ENCODE measurements at regions not wholly inside any gene's neighbourhood (a gene's known extent, or its start where the extent isn't known, plus 50 kb on each side); places are given as distances from the start of the nearest gene placed in this dataset.

- DNase-seq, result no peak
- Mint-ChIP-seq H3K9me3 (ENCODE audit: unreplicated experiment) (no peaks in the 10 kb centered on the region), H3K4me1 (ENCODE audit: low read depth, unreplicated experiment) (peaks cover 19% of the 10 kb centered on the region), H3K36me3 (ENCODE audit: unreplicated experiment) (no peaks in the 10 kb centered on the region), H3K27me3 (ENCODE audit: unreplicated experiment) (no peaks in the 10 kb centered on the region), H3K27ac (ENCODE audit: unreplicated experiment) (no peak overlapping the region), H3K4me3 (ENCODE audit: unreplicated experiment) (no peak overlapping the region)
- no peak for TF ChIP-seq CTCF (IDR thresholded peaks at IDR 0.05; ENCODE audit: partially characterized antibody, unreplicated experiment)
Measured at GRCh38 chr17:72049914-72050313, 70.9 kb upstream of the SOX9 start.

DNA sequence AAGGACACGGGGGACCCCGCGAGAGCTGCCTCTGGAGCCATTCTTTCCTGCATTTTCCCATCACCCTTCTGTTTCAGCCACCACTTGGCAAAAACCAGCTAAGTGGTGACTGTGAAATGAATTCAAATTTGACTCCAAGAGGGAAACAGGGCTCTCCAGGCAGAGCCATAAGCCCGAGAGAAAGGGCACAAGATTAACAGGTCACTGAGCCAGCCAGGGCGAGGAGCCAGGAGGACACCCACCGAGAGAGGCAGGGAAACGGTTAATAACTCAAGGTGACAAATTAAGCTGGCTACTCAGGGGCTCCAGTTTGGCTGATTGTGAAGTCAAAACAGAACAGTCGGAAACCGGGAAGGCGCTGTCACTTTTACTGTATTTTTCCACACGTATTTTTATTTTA lies 67.8 kb upstream of the SOX9 start:
- DNase-seq, result no peak
- H3K27ac Mint-ChIP-seq (ENCODE audit: unreplicated experiment), result no peak overlapping the region
- peaks cover 12% of the 10 kb centered on the region for H3K4me1 Mint-ChIP-seq (ENCODE audit: low read depth, unreplicated experiment)
- H3K36me3 Mint-ChIP-seq (ENCODE audit: unreplicated experiment), result no peaks in the 10 kb centered on the region
- no peak for TF ChIP-seq CTCF (IDR thresholded peaks at IDR 0.05; ENCODE audit: partially characterized antibody, unreplicated experiment)
- no peaks in the 10 kb centered on the region for H3K27me3 Mint-ChIP-seq (ENCODE audit: unreplicated experiment)
- no peak overlapping the region for H3K4me3 Mint-ChIP-seq (ENCODE audit: unreplicated experiment)
- H3K9me3 Mint-ChIP-seq (ENCODE audit: unreplicated experiment), result no peaks in the 10 kb centered on the region

DNA sequence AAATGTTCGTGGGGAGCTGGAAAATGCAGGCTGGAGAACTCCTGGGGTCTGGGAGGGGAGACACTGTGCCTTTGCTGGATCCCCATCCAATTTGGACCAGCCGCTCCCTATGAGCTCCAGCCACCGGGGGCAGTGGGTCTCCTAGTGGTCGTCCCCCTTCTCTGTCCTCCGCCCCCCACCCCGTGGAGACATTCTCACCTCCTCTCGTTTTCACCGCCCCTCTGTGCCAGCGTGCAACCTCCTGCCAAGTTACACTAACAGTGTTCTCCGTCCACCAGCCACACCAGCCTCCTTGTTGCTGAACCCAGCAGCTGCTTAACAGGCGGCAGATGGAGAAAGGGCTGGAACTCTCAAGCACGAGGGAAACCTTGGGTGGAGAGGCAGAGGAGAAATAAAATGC lies 67.4 kb upstream of the SOX9 start:
- peak; percentile 45 for DNase-seq
- Mint-ChIP-seq H3K4me3 (ENCODE audit: unreplicated experiment) (peak overlapping the region; percentile 61), H3K36me3 (ENCODE audit: unreplicated experiment) (no peaks in the 10 kb centered on the region), H3K4me1 (ENCODE audit: low read depth, unreplicated experiment) (peaks cover 12% of the 10 kb centered on the region), H3K27ac (ENCODE audit: unreplicated experiment) (peak overlapping the region; percentile 52), H3K9me3 (ENCODE audit: unreplicated experiment) (no peaks in the 10 kb centered on the region), H3K27me3 (ENCODE audit: unreplicated experiment) (no peaks in the 10 kb centered on the region)
- TF ChIP-seq CTCF (IDR thresholded peaks at IDR 0.05; ENCODE audit: partially characterized antibody, unreplicated experiment), result no peak

DNA sequence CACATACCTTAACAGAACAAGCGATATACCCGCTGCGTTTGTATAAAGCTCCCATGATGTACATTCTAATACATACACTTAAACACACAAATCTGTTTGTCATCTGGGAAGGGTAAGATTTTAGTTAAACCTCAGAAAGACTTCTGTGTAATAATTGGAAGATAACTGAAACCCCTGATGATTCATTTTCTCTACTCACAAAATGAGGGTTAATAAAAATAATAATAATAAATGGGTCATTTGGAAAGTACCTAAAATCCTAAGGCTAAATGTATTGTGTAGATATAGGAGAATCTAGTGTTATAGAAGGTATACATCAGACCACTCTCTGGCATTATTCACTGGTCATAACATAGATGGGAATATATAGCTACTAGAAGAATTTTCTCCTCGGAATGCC lies 64.7 kb upstream of the SOX9 start:
- Mint-ChIP-seq H3K27me3 (ENCODE audit: unreplicated experiment) (no peaks in the 10 kb centered on the region), H3K4me1 (ENCODE audit: low read depth, unreplicated experiment) (peaks cover 12% of the 10 kb centered on the region), H3K36me3 (ENCODE audit: unreplicated experiment) (no peaks in the 10 kb centered on the region), H3K27ac (ENCODE audit: unreplicated experiment) (no peak overlapping the region), H3K9me3 (ENCODE audit: unreplicated experiment) (no peaks in the 10 kb centered on the region), H3K4me3 (ENCODE audit: unreplicated experiment) (no peak overlapping the region)
- DNase-seq, result no peak
- TF ChIP-seq CTCF (IDR thresholded peaks at IDR 0.05; ENCODE audit: partially characterized antibody, unreplicated experiment), result no peak

- no peak for DNase-seq
- no peaks in the 10 kb centered on the region for H3K36me3 Mint-ChIP-seq (ENCODE audit: unreplicated experiment)
- H3K4me1 Mint-ChIP-seq (ENCODE audit: low read depth, unreplicated experiment), result peaks cover 12% of the 10 kb centered on the region
- no peak overlapping the region for H3K27ac Mint-ChIP-seq (ENCODE audit: unreplicated experiment)
- no peak overlapping the region for H3K4me3 Mint-ChIP-seq (ENCODE audit: unreplicated experiment)
- no peaks in the 10 kb centered on the region for H3K9me3 Mint-ChIP-seq (ENCODE audit: unreplicated experiment)
- no peak for TF ChIP-seq CTCF (IDR thresholded peaks at IDR 0.05; ENCODE audit: partially characterized antibody, unreplicated experiment)
- H3K27me3 Mint-ChIP-seq (ENCODE audit: unreplicated experiment), result no peaks in the 10 kb centered on the region
Measured at GRCh38 chr17:72056727-72057290, 64.0 kb upstream of the SOX9 start.

All from glutamatergic neuron (in vitro differentiated cells).